ENCODE measurements at regions not wholly inside any gene's neighbourhood (a gene's known extent, or its start where the extent isn't known, plus 50 kb on each side); places are given as distances from the start of the nearest gene placed in this dataset.

- 0 out of 2 replicates have a peak, but pooled peaks have one; percentile 79 for TF ChIP-seq CBX5 (IDR thresholded peaks at IDR 0.05; ENCODE audit: low read depth)
- peak; percentile 71 for TF ChIP-seq MEF2A (IDR thresholded peaks at IDR 0.05; ENCODE audit: insufficient read depth, low read depth, low read length)
- no peak for TF ChIP-seq TARDBP (IDR thresholded peaks at IDR 0.05; ENCODE audit: borderline replicate concordance)
- TF ChIP-seq NBN (IDR thresholded peaks at IDR 0.05): peak; percentile 66
- TF ChIP-seq POLR2AphosphoS2 (IDR thresholded peaks at IDR 0.05; ENCODE audit: low read depth, low read length): no peak
- peak; percentile 58; the same call in 2 of the 3 replicates for TF ChIP-seq POU2F2 (IDR thresholded peaks at IDR 0.05; ENCODE audit: borderline replicate concordance, low read depth, low read length)
- peak; percentile 53 for TF ChIP-seq ATF7 (IDR thresholded peaks at IDR 0.05; ENCODE audit: low read depth)
- TF ChIP-seq BCL11A (IDR thresholded peaks at IDR 0.05; ENCODE audit: low read depth, low read length): no peak
- no peak for TF ChIP-seq STAT3 (IDR thresholded peaks at IDR 0.05; ENCODE audit: low read depth, low read length)
- TF ChIP-seq EP300 (IDR thresholded peaks at IDR 0.05; ENCODE audit: borderline replicate concordance in 1 of 2, control insufficient read depth in 1 of 2, low read depth in 2 of 2, low read length in 2 of 2): peak in 1 of 2 experiments; percentile 57; a peak in 1 of 4 replicates
- peak; percentile 73; the same call in 1 of the 2 replicates for TF ChIP-seq MLLT1 (IDR thresholded peaks at IDR 0.05)
- peak; percentile 37; the same call in 1 of the 2 replicates for TF ChIP-seq IKZF1 (conservative IDR thresholded peaks at IDR 0.05)
- TF ChIP-seq IKZF2 (IDR thresholded peaks at IDR 0.05): peak; percentile 39 to 58; a peak in 2 of 4 replicates
- peak; percentile 39; the same call in 1 of the 2 replicates for TF ChIP-seq CREB1 (IDR thresholded peaks at IDR 0.05; ENCODE audit: low read depth)
- 0 out of 2 replicates have a peak, but pooled peaks have one; percentile 42 for TF ChIP-seq TAF1 (IDR thresholded peaks at IDR 0.05; ENCODE audit: borderline replicate concordance, low read depth, low read length)
- peak; percentile 80 for TF ChIP-seq NFIC (IDR thresholded peaks at IDR 0.05; ENCODE audit: low read depth, low read length)
- no peak for TF ChIP-seq CTCF (IDR thresholded peaks at IDR 0.05 in 2 of 3, conservative IDR thresholded peaks at IDR 0.05 in 1 of 3; ENCODE audit: control insufficient read depth in 2 of 3, extremely low read depth in 1 of 3, insufficient read depth in 1 of 3, low read depth in 3 of 3, low read length in 3 of 3)
- TF ChIP-seq CBFB (IDR thresholded peaks at IDR 0.05; ENCODE audit: low read depth): no peak; the same call in 1 of the 2 replicates
- TF ChIP-seq CREM (IDR thresholded peaks at IDR 0.05; ENCODE audit: low read depth): peak; percentile 36; the same call in 1 of the 2 replicates
- no peak for TF ChIP-seq HDAC2 (IDR thresholded peaks at IDR 0.05)
- no peak for TF ChIP-seq HSF1 (IDR thresholded peaks at IDR 0.05; ENCODE audit: low read depth, low read length)
- peak; percentile 71 for TF ChIP-seq FOXM1 (IDR thresholded peaks at IDR 0.05; ENCODE audit: low read depth, low read length)
These were observed 205.6 kb upstream of the ZNF608 start (continued) for GRCh38 chr5:124952079-124952478.

All from GM12878 (cell line).